Stimulated activated CD8-positive, alpha-beta memory T cell treated with anti-CD3 and anti-CD28 coated beads, Interleukin-15, amount 100 ng/mL, for 24 hours (primary cell): ENCODE measurements at regions not wholly inside any gene's neighbourhood (a gene's known extent, or its start where the extent isn't known, plus 50 kb on each side); places are given as distances from the start of the nearest gene placed in this dataset.

Experiments used
- DNase-seq: peaks from one replicate; pipeline ENCODE4 v3.0.0-alpha.2; 2020; ENCODE audit warnings: low read depth

DNA sequence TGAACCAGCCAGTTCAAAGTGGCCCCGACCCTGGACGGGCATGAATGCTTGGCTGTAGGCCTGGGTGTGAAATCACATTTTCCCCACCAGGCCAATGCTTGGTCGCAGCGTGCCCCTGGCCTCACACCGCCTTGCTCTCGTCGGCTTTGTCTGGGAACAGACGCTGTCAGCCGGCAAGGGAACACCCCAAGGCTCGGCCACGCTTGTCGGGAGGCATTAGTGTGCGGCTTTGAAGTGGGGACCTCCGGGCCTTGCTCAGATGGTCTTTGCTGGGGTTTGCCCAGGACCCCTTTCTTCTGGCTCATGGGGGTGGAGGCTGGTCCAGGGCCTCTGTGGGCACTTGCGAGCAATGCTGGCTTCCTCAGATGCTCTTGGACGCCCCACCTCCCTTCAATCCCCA, 79.1 kb downstream of the INHBB start:
- DNase-seq: no peak

DNA sequence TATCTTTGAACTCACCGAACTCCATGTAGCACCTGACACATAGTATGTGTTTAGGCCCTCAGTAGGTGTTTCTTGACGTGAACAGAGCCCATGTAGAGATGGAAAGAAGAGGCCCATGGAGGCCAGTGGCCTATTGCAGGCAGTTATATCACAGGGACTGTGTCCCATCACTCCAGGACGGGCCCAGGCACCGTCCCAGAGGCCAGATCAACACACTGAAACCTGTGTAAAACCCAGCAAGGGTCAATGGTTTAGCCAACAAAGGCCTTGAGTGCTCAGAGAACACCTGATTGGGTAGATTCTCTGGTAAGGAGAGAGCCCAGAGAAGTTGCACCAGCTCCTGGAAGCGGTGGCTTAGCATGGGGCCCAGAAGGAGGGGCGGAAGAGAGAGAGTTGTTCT, 82.8 kb downstream of the INHBB start:
- DNase-seq: no peak

DNA sequence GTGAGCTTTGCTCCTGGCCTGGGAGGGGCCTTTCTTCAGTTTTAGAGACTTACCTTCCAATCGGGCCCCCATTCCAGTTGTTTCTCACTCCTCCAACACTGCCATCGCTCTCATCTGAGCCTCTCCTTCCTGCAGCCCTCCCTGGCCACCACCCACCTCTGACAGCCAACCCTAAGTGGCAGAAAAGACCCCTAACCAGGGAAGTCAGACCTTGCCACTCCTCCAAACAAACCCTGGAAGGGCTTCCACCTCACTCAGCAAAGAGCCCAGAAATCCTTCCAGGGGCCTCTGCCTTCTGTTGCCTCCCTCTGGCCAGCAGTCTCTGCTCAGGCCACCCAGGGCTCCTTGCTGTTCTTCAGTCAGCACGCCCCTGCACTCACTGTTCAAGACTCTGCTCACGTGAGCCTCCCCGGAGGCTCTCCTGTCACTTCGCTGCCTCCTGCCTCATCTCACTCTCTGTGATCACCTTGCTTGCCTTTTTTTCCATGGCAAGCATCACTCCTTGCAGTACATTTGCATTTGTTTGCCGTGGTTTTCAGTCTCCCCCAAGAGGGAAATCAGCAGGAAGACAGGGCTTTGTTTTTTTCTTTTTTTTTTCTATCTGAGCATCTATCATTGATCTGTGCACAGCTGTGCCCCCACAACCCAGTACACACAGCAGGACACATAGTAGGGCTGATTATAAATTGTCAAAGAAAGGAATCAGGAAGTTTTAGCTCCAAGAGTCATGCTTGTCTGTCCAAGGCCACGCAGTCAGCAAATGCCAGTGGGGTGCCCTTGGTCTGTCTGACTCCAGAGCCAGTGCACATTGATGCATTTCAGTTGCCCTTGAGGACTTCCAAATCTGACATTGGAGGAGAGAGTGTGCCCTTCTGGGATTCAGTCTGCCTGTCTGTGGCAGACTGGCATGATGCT, 83.9 kb downstream of the INHBB start:
- DNase-seq: no peak

DNA sequence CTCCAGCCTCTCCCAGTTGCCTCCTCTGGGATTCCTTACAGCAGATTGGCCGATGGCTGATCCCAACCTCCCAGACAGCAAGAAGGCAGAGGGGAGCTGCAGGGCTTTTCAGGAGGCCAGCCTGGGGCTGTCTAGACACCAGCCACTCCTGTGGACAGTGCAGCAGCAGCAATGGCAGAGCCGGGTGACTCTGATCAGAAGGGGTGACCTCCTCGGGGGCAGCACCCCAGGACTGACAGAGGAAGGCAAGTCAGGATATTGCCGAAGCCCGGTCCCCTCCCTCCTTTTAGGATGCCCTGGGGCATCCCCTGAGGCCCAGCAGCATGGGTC, 84.5 kb downstream of the INHBB start:
- no peak for DNase-seq

DNA sequence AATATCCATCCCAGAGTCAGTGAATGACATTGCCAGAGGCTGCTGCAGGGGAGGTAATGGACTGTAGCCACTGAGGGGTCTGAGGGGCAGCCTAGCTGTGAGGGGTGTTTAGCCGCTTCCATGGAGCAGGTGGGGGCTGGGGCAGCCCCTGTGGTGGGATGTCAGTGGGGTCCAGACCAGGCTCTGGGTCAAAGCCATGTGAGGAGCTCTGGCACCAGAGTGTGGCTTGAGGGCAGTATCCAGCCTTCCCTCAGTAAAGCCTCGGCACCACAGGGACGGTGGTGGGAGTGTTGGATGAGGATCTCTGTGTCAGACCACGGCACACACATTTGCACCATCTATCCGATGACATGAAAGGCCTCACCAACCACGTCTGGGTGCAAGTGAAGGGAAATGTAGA, 85.0 kb downstream of the INHBB start:
- DNase-seq: no peak

DNA sequence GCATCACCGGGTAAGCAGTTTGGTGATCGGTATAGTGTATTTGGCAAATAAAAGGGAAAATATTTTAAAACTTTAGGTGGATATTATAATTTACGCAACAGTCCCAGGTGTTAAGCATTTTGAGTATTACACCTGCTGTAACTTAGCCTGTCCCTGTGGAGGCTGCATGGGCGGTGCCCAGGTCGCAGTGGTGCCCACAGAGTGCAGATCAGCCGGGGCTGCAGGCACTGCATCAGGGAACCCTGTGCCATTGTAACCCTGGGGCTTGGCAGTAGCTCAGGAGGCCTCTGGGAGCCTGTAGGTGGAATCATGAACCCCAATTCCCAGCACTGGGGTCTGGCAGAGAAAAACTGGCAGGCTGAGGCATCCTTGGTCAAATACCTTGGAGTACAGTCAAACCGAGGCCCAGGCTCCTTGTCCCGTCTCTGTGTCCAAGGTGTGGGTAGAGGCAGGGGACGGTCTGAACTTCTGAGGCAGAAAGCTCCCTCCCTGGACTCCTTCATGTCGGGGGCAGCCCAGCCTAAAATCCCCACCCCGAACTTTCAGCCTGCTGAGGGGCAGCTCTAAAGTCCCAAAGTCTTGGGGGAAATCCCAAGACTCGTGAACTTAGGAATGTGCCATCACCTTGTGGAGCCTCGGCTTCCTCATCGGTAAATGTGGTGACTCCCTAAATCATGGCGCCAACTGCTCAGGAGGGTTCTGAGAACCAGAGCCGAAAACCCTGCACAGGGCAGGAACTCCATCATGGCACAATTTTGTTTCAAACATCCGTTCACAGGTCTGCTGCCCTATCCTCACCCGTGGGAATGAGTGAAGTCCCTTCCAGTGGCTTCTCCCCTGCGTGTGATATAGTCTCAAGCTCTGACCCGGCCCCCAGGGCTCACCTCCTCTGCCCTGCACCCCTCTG, 85.7 kb downstream of the INHBB start:
- DNase-seq: no peak

DNA sequence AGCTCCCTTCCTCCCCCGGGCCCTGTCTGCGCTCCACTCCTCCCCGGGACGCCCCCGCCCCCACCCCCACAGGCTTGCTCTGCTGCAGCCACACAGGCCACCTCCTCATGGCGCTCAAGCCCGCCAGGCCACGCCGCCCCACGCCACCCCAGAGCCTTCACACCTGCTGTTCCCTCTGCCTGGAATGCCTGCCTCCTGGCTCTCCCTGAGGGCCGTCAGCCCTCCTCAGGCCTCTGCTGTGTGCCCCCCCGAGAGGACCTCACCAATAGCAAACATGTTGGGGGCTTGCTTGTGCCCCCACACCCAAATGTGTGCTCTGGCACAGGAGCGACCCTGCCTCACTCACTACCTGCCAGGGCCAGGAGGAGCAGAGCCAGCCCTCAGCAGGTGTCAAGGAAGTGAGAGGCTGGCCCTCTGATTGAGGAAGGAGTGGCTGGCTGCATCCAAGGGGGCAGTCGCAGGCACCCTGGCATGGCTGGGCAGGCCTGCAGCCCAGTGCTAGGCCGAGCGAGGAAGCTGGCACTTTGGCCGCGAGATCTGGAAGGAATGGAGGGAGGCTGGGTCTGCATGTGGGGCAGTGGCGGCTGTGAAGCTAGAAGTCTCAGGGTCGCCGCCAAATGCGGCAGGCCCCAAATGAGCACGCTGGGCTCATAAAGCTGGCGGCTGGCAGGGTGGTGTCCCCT, 86.5 kb downstream of the INHBB start:
- DNase-seq: no peak

DNA sequence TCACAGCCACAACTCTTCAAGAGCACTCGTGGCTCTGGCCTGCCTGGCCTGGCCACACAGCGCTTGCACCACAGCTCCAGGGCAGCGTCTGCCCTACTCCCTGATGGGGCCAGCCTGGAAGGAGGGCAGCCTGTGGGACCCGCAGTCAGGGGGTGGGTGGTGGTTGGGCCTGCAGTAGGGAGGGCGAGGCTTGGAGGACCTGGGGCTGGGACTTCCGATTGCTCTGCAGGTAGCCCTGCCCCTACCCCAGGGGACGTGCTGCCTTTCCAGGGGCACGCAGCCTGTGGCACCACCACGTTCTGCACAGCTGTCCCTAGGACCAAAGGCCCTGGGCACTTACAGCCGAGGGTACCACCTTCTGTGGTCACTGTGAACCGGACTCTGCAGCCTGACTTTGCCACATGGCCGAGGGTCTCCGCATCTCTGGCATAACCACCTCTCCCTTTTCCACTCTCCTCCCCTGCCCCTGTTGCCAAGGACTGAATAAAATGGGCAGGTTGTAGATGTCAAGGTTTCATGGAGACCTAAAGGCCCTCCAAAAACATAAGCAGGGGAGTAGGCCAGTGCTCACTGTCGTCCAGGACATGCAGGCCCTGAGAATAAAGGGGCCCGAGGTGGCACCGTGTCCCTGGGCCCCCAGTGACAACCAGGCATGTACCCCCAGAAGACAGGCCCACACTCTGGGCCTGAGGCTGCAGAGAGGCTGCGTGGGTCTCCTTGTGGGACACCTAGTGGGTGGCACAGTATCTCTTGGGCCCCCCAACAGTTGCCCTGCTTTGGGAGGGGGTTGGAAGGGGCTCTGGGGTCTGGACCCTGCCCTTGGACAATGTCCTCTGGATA, 87.3 kb downstream of the INHBB start:
- no peak for DNase-seq

DNA sequence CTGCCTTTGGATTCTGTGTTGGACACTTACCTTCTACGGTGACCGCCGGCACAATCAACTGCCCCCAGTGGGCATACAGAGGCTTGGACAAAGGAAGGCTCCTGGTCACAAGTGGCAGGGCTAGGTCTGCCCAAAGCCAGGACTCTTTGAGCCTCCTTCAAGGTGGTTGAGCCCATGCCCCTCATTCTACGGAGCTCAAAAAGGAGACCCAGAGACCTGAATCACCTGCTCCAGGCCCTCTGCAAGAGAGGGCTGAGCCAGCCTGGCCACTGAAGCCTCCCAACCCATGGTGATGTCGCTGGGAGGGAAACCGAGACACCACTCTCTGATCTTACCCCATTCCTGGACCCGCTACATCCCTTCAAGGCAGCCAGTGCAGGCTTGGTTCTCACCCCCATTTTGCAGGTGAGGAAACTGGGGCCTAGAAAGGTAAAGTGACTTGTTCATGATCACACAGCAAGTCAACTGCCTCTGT, 87.9 kb downstream of the INHBB start:
- DNase-seq: no peak

DNA sequence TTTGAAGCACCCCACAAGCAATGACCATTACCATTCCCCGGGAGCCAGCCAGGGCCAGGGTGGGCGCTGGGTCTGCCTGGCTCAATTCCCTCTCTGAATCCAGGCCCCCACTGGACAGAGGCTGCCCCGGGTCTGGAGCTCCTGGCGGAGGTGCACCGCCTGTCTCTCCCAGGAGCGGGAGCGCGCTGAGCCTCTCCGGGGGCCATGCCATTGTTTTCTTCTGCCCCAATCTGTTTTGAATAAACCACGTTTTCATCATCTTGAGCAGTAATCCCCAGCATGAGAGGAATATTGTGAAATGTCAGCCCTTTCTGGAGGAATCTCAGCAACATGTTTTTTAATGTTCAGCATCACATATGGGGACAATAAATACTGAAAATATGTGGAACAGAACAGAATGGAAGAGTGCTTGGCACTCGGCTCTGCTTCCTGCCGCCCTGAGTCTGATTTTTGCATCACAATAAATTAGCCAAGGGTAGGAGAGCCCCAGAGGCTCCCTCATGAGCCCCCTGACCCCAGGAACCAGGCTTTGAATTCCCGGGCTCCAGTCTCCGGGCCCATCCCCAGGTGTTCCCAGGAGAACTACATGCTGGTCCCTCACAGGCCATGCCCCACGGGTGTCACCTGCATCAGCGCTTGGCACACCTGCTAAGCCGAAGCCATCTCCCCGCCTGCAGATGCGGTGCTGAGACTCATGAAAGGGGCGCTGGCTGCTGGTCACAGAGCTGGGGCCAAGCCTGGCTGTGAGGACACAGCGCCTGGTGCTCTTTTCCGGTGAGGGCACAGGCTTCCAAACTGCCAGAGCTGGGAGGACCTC, 88.8 kb downstream of the INHBB start:
- DNase-seq: no peak

DNA sequence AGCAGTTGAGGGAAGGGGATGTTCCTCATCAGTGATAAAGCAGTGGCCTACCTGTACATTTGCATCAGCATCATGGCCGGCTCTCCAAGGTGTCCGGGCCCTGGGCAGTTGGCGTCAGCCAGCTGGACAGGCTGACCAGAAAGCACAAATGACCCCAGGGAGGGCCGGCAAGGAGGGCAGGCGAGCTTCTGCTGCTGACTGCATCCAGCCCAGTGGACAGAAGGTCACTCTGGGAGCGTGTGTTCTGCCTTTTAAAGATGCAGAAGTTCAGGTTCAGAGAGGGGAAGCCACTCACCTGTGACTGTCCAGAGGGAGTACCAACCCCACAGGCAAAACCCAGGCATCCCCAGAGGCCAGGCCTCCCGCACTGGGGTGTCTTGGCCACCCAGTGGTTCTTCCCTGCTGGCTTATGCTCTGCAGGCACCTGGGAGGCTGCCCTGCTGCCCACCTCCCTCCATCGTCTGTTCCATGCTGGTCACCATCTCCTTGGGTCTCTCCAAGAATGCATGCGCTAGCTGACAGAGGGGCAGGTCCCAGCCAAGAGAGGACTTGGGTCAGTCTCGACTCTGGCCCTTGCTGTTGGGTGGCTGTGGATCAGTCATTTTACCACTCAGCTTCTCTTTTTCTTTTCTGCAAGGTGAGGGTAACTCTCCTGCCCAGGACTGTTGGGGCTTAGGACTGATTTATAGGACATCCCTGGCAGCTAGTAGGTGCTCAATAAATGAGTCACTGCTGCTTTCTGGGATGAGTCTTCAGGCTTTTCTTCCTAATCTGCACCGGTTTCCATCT, 89.9 kb downstream of the INHBB start:
- no peak for DNase-seq

DNA sequence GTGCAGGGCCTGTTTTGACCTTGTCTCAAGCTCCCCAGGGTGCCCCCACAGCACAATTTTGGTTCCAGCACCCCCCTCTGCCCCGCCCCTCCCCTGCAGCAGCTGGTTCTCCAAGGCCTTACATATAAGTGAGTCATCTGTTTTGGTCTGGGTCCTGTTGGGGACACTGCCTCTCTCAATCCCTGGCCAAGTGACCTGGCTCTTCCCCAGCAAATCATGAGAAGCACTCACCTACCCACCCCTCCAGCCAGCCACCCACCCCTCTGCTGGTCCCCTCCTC, 90.5 kb downstream of the INHBB start:
- DNase-seq: no peak

DNA sequence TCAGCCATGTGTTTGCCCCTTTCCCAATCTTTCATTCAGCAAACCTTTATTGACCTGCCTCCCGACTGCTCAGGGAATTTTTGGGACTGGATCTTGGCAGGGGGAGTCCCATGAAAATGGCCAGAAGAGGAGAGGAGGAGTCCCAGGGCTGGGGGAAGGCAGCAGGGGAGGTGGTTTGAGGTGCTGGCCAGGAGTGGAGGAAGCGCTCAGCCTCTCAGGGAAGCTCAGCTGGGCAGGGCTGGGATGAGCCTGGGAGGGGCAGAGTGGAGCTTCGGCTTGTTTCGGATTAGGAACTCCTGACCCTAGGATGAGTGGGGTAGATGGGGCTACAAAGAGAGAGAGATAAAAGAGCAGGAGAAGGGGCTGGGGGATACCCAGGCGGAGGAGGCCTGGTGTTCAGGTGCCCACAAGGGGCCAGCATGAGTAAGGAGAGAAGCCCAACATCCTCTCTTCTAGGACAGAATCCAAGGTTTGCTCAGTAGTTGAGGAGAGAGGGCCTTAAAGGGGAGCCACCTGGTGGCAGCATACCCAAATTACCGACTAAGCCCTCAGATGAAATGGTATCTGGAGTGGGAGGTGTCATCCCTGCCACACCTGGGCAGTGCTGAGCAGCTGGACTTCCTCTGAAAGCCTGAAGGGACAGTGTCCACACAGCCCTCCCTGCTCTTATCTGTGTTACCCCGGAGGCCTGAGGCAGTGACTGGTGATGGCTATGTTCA, 91.1 kb downstream of the INHBB start:
- no peak for DNase-seq

DNA sequence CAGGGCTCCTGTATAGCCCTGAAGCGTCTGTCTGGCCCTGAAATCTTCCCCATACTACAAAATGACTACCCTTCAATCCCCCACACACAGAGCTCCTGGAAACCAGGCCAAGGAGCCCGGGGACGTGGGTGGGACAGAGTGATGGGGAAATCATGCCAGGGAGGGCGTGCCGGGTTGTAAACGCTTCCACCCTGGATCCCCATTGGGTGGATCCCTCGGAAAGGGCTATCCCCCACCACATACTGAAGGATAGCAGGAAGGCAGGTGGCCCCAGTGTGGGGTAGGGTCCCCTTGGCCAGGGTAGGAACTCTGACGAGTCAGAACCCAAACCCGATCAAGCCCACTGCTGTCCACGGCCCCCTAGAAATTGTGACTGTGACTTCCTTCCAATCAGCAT, 91.7 kb downstream of the INHBB start:
- DNase-seq: no peak

DNA sequence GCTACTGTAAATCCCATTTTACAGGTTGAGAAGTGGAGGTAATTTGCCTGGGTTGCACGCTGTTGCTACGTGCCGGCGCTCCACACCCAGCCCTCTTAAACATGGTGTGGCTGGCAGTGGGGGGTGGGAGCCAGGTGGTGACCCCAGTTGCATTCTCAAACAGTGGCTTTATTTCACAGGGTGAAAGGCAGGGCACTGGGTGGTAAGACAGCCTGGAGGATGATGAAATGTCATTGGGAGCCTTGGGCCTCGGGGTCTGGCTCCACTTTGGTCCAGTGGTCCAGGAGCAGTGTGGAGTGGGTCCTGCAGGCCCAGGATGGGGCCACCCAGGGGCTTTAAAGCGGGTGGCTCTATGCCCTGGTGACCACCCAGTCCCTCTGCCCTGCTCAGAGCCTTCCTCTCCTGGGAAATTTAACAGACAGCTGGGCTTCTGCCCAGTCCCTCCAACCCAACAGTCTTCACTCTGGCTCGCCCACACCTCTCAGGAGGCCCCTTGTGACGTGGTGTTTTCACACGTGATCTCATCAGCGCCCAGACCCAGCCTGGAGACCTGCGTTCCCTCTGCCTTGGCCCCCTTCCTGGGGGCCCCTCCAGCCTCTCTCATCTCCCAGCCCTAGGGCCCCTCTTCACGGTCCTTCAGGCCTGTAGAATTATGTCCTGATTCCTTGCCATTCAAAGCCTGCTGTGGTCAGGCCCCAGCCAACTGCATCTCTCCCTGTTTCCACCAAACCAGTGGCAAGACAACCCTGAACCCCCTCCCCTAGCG, 92.5 kb downstream of the INHBB start:
- no peak for DNase-seq

DNA sequence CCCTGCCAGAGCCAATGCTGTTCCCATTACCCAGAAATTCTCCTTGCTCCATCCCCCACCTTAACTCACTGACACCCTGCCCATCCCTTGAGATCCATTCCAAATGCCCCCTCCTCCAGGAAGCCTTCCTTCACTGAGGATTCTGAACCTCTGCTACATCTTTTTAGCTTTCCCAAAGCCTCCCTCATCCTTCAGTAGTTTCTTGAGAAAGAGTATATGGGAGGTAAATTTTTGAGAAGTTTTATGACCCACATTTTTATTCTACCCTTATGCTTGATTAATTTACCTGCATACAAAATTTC, 93.1 kb downstream of the INHBB start:
- no peak for DNase-seq

DNA sequence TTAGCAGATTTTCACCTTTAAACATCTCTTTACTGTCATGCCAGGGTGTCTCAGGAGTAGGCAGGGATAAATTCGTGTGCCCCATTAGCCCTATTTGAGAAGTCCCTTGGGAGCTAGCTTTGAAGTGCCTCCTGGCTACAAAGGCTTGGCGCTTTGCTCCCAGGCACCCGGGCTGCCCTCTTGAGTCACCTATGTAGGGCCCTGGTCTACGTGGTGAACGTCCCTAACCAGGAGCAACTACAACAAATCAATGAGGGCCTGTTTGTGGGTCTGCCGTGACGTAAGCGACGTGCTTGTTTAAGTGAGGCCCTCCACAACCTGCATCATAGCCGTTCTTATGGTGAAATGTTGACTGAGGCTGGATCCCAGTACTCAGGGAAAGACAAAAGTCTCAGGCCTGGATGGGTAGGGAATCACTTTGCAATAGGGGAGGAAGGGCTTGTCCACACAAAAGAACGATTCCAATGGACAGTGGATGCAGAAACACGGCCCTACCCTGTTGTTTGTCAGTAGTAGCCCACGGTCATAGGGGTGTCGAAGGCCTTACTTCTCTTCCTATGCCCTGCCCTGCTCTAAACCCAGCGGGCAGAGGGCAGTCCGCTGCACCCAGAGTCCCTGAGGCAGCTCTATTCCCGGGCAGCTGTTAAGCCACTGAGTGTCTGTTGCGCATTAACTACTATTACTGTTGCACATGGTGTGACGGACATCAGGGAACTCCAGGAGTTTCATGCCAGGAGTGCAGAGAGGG, 93.9 kb downstream of the INHBB start:
- no peak for DNase-seq
